ENCODE measurements at regions not wholly inside any gene's neighbourhood (a gene's known extent, or its start where the extent isn't known, plus 50 kb on each side); places are given as distances from the start of the nearest gene placed in this dataset.

- Mint-ChIP-seq H3K9me3 (no peaks in the 10 kb centered on the region), H3K27ac (no peak overlapping the region), H3K36me3 (no peaks in the 10 kb centered on the region), H3K4me3 (no peak overlapping the region), H3K4me1 (no peaks in the 10 kb centered on the region), H3K27me3 (ENCODE audit: low read depth) (no peaks in the 10 kb centered on the region; the same call in 1 of the 2 replicates)
- ATAC-seq, result no peak
- no peak for DNase-seq (ENCODE audit: low spot score)
- CTCF ChIA-PET, result no interaction called here
- TF ChIP-seq SOX15 (CRISPR knock-in tag; IDR thresholded peaks at IDR 0.05) (no peak), TEAD4 (CRISPR knock-in tag; IDR thresholded peaks at IDR 0.05) (no peak), USF2 (CRISPR knock-in tag; IDR thresholded peaks at IDR 0.05) (no peak), ZMAT4 (CRISPR knock-in tag; IDR thresholded peaks at IDR 0.05) (no peak), PRDM15 (CRISPR knock-in tag; IDR thresholded peaks at IDR 0.05) (no peak), GABPB1 (CRISPR knock-in tag; IDR thresholded peaks at IDR 0.05) (no peak), ZBTB21 (CRISPR knock-in tag; IDR thresholded peaks at IDR 0.05; ENCODE audit: borderline replicate concordance) (no peak), MXD4 (CRISPR knock-in tag; IDR thresholded peaks at IDR 0.05; ENCODE audit: borderline replicate concordance) (no peak), CTCF (IDR thresholded peaks at IDR 0.05) (no peak), GTF2I (CRISPR knock-in tag; conservative IDR thresholded peaks at IDR 0.05) (no peak), ATF6 (CRISPR knock-in tag; IDR thresholded peaks at IDR 0.05) (no peak), ZNF281 (CRISPR knock-in tag; IDR thresholded peaks at IDR 0.05) (no peak)
- POLR2A ChIA-PET, result no interaction called here
These were observed 208.5 kb upstream of the DIO2 start for GRCh38 chr14:80419769-80420168.

GRCh38 chr14:80419345-80419744 is 208.0 kb upstream of the DIO2 start:
- no peaks in the 10 kb centered on the region for H3K4me1 Mint-ChIP-seq
- ChIA-PET CTCF (no interaction called here), POLR2A (no interaction called here)
- no peak for DNase-seq (ENCODE audit: low spot score)
- no peaks in the 10 kb centered on the region for H3K36me3 Mint-ChIP-seq
- H3K4me3 Mint-ChIP-seq, result no peak overlapping the region
- no peaks in the 10 kb centered on the region; the same call in 1 of the 2 replicates for H3K9me3 Mint-ChIP-seq
- no peak overlapping the region for H3K27ac Mint-ChIP-seq
- ATAC-seq, result no peak
- no peaks in the 10 kb centered on the region; the same call in 1 of the 2 replicates for H3K27me3 Mint-ChIP-seq (ENCODE audit: low read depth)
- no peak for TF ChIP-seq NR3C1 (CRISPR knock-in tag; conservative IDR thresholded peaks at IDR 0.05; ENCODE audit: low read depth)
- no peak for TF ChIP-seq NR1H2 (CRISPR knock-in tag; IDR thresholded peaks at IDR 0.05)
- TF ChIP-seq CTCF (IDR thresholded peaks at IDR 0.05), result no peak
- no peak for TF ChIP-seq GABPB1 (CRISPR knock-in tag; IDR thresholded peaks at IDR 0.05)
- TF ChIP-seq MAX (CRISPR knock-in tag; IDR thresholded peaks at IDR 0.05), result no peak
- TF ChIP-seq FOXJ3 (CRISPR knock-in tag; IDR thresholded peaks at IDR 0.05; ENCODE audit: borderline replicate concordance), result no peak
- no peak for TF ChIP-seq CBFB (CRISPR knock-in tag; IDR thresholded peaks at IDR 0.05; ENCODE audit: low read depth)
- TF ChIP-seq CREB1 (CRISPR knock-in tag; IDR thresholded peaks at IDR 0.05), result no peak
- TF ChIP-seq ATF1 (CRISPR knock-in tag; IDR thresholded peaks at IDR 0.05), result no peak
- no peak for TF ChIP-seq ZBTB43 (CRISPR knock-in tag; IDR thresholded peaks at IDR 0.05)
